BJ (cell line): ENCODE measurements at regions not wholly inside any gene's neighbourhood (a gene's known extent, or its start where the extent isn't known, plus 50 kb on each side); places are given as distances from the start of the nearest gene placed in this dataset.

Experiments
- CTCF ChIA-PET: fragments of 350-600 bp; formaldehyde crosslinking; extraction: SDS; loops from one replicate; lab custom pipeline; 2021; ENCODE audit warnings: antibody characterized with exemption, inconsistent platforms; lab: Yijun Ruan, JAX
- POLR2A ChIA-PET: fragments of 300-600 bp; sonication (Branson Sonifier 250); formaldehyde crosslinking; extraction: SDS; loops from one replicate; lab custom pipeline; 2021; ENCODE audit warnings: antibody characterized with exemption; lab: Charles Lee
- DNase-seq: peaks from one replicate; pipeline ENCODE4 v3.0.0-alpha.2; 2011; ENCODE audit warnings: low read depth
- H3K27me3 ChIP-seq: 2 replicates; pipeline ENCODE4 v1.6.0; 2011; ENCODE audit warnings: low read length; ENCODE audit not compliant: control insufficient read depth, insufficient read depth
- H3K36me3 ChIP-seq: 2 replicates; pipeline ENCODE4 v1.5.1; 2011; ENCODE audit warnings: low read length; ENCODE audit not compliant: control insufficient read depth, insufficient read depth
- H3K4me3 ChIP-seq: 2 replicates; pipeline ENCODE4 v1.5.1; 2011; ENCODE audit warnings: low read depth, mild to moderate bottlenecking, control low read depth, low read length
- CTCF ChIP-seq: IDR thresholded peaks from 2 replicates; pipeline ENCODE4 v1.5.1; 2011; ENCODE audit warnings: low read depth, mild to moderate bottlenecking, control low read depth, inconsistent platforms, low read length, moderate library complexity; ENCODE audit not compliant: insufficient read depth

GRCh38 chr2:185074156-185074555 is 475.8 kb downstream of the ZNF804A start:
- no peaks in the 10 kb centered on the region for H3K36me3 ChIP-seq
- TF ChIP-seq CTCF: no peak
- POLR2A ChIA-PET: no interaction called here
- DNase-seq: no peak
- H3K27me3 ChIP-seq: no peaks in the 10 kb centered on the region
- no peak overlapping the region for H3K4me3 ChIP-seq
- CTCF ChIA-PET: no interaction called here

- ChIA-PET CTCF (no interaction called here), POLR2A (no interaction called here)
- H3K4me3 ChIP-seq: no peak overlapping the region
- no peak for TF ChIP-seq CTCF
- no peaks in the 10 kb centered on the region for H3K36me3 ChIP-seq
- H3K27me3 ChIP-seq: no peaks in the 10 kb centered on the region
- DNase-seq: no peak
Observed at GRCh38 chr2:185082749-185083148, 484.4 kb downstream of the ZNF804A start.

- DNase-seq: no peak
- CTCF ChIA-PET: no interaction called here
- POLR2A ChIA-PET: no interaction called here
- H3K27me3 ChIP-seq: no peaks in the 10 kb centered on the region
- no peak overlapping the region for H3K4me3 ChIP-seq
- H3K36me3 ChIP-seq: no peaks in the 10 kb centered on the region
- TF ChIP-seq CTCF: no peak
Observed at GRCh38 chr2:185108588-185108987, 510.3 kb downstream of the ZNF804A start.

GRCh38 chr2:185127412-185127811 is 529.1 kb downstream of the ZNF804A start:
- ChIA-PET CTCF (no interaction called here), POLR2A (no interaction called here)
- no peak for TF ChIP-seq CTCF
- no peaks in the 10 kb centered on the region for H3K27me3 ChIP-seq
- H3K36me3 ChIP-seq: no peaks in the 10 kb centered on the region
- H3K4me3 ChIP-seq: no peak overlapping the region
- DNase-seq: no peak

- TF ChIP-seq CTCF: no peak
- Histone ChIP-seq H3K4me3 (no peak overlapping the region), H3K36me3 (no peaks in the 10 kb centered on the region), H3K27me3 (no peaks in the 10 kb centered on the region)
- POLR2A ChIA-PET: no interaction called here
- DNase-seq: no peak
- CTCF ChIA-PET: no interaction called here
Observed at GRCh38 chr2:185128346-185128745, 530.0 kb downstream of the ZNF804A start.
